NOMO-1 (cell line): ENCODE measurements at regions not wholly inside any gene's neighbourhood (a gene's known extent, or its start where the extent isn't known, plus 50 kb on each side); places are given as distances from the start of the nearest gene placed in this dataset.
"Not testable (repeated sequence)": the region's sequence is repeated elsewhere in the genome, so short reads cannot be mapped to it uniquely, and the experiment has no call there.

Experiments
- DNase-seq, 2 experiments: peaks; one replicate each; lab custom pipeline; 2025; ENCODE audit not compliant: unreplicated experiment in 2 of 2; lab: John Stamatoyannopoulos, UW

DNA sequence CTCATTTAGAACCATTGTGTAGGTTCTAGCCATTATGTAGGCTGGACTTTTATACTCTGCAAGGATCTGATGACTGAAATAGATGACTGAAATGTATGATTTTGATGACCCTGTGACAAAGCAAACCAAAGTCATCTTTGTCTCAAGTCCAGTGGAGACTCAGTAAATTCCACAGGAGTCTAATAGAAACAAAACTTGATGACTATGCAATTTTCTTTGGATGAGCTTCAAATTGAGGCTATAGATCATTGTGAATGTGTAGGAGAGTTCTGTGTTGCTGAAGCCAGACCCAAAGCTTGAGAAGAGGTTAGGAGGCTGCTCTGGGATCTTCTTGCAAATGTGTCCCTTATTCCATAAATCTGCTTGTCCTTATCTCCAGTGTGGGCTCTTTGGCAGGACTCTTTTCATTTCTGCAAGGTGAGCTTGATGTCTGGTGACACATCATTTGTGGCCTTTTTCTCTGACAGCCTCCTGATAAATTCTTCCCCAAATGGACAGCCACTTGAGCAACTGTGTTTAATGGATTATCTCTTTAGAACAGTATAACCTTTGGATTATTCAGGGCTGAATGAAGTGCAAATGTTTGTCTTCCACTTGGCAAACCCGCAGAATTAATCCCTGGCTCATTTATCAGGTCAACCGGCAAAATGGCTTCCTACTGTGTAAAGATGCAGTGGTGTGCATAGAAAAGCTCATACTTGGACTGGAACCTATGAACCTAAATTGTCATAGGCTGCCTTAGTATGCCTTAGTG, 235.1 kb upstream of the ANKH start:
- no peak for DNase-seq

GRCh38 chr5:15105799-15106393, 234.3 kb upstream of the ANKH start:
- peak in 1 of 2 experiments; percentile 60 for DNase-seq

DNA sequence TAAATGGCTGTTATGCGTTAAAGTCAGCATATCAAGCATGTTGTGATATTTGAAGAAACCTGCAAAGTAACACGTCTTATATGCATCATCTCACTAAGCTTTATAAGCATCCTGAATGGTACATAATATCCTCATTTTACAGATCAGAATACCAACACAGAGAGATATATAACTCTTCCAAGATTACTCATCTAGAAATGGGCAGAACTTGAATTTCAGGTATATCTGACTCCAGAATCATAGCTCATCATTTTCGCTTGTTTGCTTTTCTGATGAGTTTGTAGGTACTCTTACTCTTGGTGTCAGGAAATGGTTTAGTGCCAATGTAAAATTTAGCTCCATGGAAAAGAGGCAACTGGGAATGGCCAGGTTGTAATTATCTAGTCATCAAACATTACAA, 232.3 kb upstream of the ANKH start:
- no peak for DNase-seq

GRCh38 chr5:15103130-15103529, 231.6 kb upstream of the ANKH start:
- DNase-seq = no peak

GRCh38 chr5:15097552-15097951, 226.0 kb upstream of the ANKH start:
- DNase-seq = no peak

- not testable (repeated sequence) for DNase-seq
Measured at GRCh38 chr5:15096686-15097085, 225.1 kb upstream of the ANKH start.

- no peak for DNase-seq
Measured at GRCh38 chr5:15092801-15093200, 221.2 kb upstream of the ANKH start.

- no peak for DNase-seq
Measured at GRCh38 chr5:15085671-15086070, 214.1 kb upstream of the ANKH start.

DNA sequence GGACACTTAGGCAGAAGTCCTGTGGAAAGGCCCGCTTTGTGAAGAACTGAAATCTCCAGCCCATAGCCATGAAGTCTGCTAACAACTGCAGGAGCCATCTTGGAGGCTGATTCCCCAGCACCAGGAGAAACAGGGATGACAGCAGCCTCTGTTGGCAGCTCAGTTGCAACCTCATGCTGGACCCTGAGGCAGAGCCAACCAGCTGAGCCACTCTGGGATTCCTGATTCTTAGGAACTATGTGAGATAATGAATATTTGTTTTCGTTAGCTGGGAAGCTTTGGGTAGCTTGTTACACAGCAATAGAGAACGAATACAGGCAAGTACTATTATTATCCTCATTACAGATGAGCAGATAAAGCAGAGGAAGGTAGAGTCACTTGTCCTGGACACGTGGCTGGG, 210.5 kb upstream of the ANKH start:
- DNase-seq = no peak

GRCh38 chr5:15080219-15080618, 208.6 kb upstream of the ANKH start:
- DNase-seq = no peak

DNA sequence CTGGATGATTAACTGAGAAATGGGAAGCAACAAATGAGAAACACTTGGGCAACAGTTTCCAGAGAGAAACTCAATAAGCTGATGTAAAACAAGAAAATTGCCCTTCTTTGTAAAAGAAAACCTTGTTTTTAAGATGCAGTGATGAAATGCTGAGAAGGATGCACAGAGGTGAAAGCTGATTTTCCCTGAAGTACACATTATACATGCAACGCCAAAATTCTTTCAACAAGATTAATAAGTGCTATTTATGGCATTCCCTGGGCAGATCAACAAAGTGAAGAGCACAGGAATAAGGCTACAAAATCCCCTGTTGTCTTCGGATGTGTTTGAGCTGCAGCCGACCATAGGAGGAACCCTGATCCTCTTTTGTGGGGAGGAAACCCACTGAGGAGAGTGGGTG, 208.0 kb upstream of the ANKH start:
- DNase-seq = no peak

- DNase-seq = no peak
Measured at GRCh38 chr5:15074651-15075050, 203.1 kb upstream of the ANKH start.

DNA sequence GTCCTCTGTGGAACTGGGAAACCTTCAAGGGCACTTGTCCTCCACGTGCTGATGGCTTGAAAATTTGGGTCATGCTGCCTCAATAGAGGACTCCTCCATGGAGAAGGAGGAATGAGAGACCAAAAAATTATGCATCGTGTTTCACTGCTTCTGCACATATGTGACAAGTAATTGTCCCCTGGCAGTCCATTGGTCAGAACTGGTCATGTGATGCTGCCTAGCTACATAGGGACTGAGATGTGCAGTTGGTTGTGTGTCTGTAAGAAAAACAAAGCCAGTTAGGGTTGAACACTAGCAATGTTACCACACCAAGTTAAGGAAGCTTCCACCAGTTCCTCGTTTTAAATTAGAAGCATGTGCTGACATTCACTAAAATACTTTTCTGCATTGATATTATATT, 201.9 kb upstream of the ANKH start:
- DNase-seq = no peak

DNA sequence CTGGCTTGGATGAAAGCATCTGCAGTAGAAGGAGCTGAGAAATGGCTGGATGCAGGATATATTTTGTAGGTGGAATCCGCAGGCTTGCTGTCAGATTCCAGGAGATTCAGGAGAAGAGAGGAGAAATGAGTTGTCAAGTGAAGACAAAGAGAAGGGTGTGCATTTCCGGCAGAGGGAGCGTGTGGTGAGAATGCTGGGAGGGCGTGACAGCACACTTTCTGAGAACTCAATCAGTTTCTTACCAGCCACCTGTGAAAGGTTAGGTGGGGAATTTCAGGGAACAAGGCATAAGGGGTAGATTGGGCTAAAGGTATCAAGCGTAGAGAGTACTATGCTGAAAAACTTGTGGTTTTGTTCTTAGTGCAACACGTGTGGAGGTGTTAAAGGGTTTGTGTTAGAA, 199.3 kb upstream of the ANKH start:
- no peak for DNase-seq

- DNase-seq = no peak
Measured at GRCh38 chr5:15069407-15069905, 197.9 kb upstream of the ANKH start.

GRCh38 chr5:15065091-15065490, 193.5 kb upstream of the ANKH start:
- no peak for DNase-seq

GRCh38 chr5:15064396-15064795, 192.8 kb upstream of the ANKH start:
- no peak for DNase-seq

DNA sequence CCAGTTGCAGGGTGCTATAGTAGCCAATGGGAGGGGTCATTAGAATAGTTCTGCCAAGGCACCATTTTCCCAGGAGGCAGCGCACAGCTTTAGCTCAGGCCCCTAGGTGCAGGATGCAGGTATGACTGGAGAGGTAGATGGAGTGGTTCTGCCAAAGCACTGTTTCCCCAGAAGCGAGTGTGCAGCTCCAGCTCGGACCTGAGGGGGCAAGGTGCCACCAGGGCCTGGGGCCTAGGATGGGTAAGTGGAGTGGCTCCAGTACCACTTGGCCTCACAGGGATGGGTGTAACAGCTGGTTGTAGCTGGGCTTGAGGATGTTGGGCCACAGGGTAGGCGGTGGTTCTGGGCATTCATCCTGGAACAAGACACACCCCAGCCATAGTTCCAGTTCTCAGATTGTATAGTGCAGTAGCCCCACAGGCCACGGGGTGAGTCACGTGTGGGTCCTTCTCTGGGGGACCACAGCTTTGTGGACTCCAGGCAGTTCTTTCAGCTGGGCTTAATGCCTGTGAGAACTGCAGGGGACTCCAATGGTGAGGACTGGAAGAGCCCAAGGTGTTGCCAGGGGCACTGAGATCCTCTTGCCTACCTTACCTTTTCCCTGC, 185.5 kb upstream of the ANKH start:
- DNase-seq = no peak

- no peak for DNase-seq
Measured at GRCh38 chr5:15044521-15044920, 172.9 kb upstream of the ANKH start.

DNA sequence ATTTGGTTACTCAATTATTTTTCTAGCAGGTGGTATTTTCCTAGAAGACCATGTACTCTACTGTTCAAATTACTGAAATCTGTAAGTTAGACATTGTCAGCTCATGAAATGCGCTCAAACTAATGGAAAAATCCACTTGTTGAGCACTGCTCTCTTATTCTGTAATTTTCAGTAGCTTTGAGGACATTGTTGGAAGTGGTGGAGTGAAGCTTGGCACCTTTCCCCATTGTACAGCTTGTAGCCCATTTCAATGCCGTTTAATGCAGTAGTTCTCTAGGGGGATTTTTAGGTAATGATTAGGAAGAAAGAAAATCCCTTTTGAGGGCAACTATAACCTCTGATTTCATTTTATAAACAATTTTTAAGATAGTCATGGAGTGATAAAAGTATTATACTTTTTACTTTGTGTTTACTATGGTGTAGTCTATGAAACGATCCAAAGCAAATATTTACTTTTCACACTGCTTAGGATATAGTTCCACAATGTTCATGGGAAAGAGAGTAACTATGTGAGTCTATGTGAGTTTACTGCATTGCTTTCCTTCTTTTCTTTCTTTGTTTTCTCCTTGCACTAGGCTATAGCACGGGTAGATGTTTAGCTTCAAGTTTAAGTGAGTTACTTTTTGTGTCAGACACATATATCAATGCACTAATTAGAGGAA, 165.8 kb upstream of the ANKH start:
- no peak for DNase-seq

DNA sequence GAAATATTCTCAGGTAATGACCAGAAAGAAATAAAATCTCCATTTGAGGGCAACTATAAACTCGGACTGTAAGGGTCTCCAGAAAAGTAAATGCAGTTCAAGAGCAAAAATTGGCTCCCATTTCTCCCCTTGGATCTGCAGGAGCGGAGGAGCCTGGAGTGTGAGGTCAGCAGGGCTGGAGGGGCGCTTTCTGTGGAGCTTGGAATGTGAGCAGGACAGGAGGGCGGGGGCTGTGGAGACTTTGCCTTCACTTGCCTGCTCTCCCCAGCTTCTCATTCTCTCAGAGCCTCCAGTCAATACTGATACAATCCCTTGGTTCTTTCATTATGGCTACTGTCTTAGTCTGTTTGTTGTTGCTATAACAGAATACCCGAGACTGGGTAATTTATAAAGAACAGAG, 162.8 kb upstream of the ANKH start:
- no peak for DNase-seq

DNA sequence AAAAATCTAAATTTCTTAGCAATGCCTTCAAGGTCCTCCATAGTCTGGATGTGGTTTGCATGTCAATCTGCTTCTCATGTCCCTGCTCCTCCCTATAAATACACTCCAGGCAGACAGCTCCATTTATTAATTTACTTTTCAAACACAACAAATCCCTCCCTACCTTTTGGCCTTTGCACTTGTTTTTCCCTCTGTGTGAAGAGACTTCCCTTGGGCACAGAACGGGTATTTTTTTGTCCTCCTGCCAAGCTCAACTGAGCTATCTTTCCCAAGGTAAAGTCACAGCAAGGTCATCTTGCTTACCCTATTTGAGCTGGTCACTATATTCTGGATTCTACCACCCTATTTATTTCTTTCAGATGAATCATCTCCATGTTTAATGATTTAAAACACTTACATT, 159.6 kb upstream of the ANKH start:
- no peak for DNase-seq
